ENCODE measurements at regions not wholly inside any gene's neighbourhood (a gene's known extent, or its start where the extent isn't known, plus 50 kb on each side); places are given as distances from the start of the nearest gene placed in this dataset.

- TF ChIP-seq MAFK (IDR thresholded peaks at IDR 0.05; ENCODE audit: low read depth, low read length) (peak; percentile 45; the same call in 1 of the 2 replicates), CHD1 (IDR thresholded peaks at IDR 0.05; ENCODE audit: low read depth, low read length) (no peak), SAP30 (IDR thresholded peaks at IDR 0.05; ENCODE audit: insufficient read depth, insufficient replicate concordance, low read length) (peak; percentile 65), SRF (IDR thresholded peaks at IDR 0.05; ENCODE audit: low read depth, low read length) (no peak), CBX8 (IDR thresholded peaks at IDR 0.05; ENCODE audit: borderline replicate concordance, low read depth, low read length) (no peak), RFX5 (IDR thresholded peaks at IDR 0.05; ENCODE audit: borderline replicate concordance, low read depth, low read length) (no peak), SIN3A (conservative IDR thresholded peaks at IDR 0.05 in 1 of 2, IDR thresholded peaks at IDR 0.05 in 1 of 2; ENCODE audit: low read depth in 1 of 2, low read length in 2 of 2) (0 out of 4 replicates have a peak, but pooled peaks of 1 of the 2 experiments have one; percentile 44), BACH1 (IDR thresholded peaks at IDR 0.05; ENCODE audit: low read length) (peak; percentile 35; the same call in 1 of the 2 replicates), RXRA (IDR thresholded peaks at IDR 0.05; ENCODE audit: insufficient read depth, low read depth, low read length) (no peak), POLR2A (IDR thresholded peaks at IDR 0.05; ENCODE audit: control extremely low read depth in 1 of 2, low read depth in 2 of 2, low read length in 2 of 2) (no peak), SP4 (IDR thresholded peaks at IDR 0.05; ENCODE audit: low read length) (no peak), MAX (IDR thresholded peaks at IDR 0.05) (peak; percentile 48; the same call in 1 of the 2 replicates), HDAC2 (IDR thresholded peaks at IDR 0.05; ENCODE audit: borderline replicate concordance in 1 of 2, low read depth in 2 of 2, low read length in 2 of 2) (no peak), TAF1 (IDR thresholded peaks at IDR 0.05; ENCODE audit: low read depth, low read length) (no peak), SP2 (IDR thresholded peaks at IDR 0.05; ENCODE audit: low read length) (no peak)
These were observed 81.9 kb upstream of the C1GALT1 start (continued) for GRCh38 chr7:7100432-7100849.
